Choroid plexus epithelial cell (primary cell): ENCODE measurements at regions not wholly inside any gene's neighbourhood (a gene's known extent, or its start where the extent isn't known, plus 50 kb on each side); places are given as distances from the start of the nearest gene placed in this dataset.

Experiments used
- DNase-seq: peaks from one replicate; pipeline ENCODE4 v3.0.0-alpha.2; 2010; ENCODE audit warnings: low read depth
- H3K4me3 ChIP-seq: 2 replicates; pipeline ENCODE4 v1.5.1; 2011; ENCODE audit warnings: low read depth, mild to moderate bottlenecking, control low read depth, low read length, moderate library complexity
- CTCF ChIP-seq: conservative IDR thresholded peaks from 2 replicates; pipeline ENCODE4 v1.5.1; 2011; ENCODE audit warnings: low read depth, mild to moderate bottlenecking, control low read depth, inconsistent platforms, low read length, moderate library complexity

- TF ChIP-seq CTCF: no peak
- H3K4me3 ChIP-seq: no peak overlapping the region
- no peak for DNase-seq
These were observed 242.5 kb upstream of the JAG1 start for GRCh38 chr20:10916312-10916711.

GRCh38 chr20:10917826-10918225 is 244.0 kb upstream of the JAG1 start:
- no peak for DNase-seq
- H3K4me3 ChIP-seq: no peak overlapping the region
- no peak for TF ChIP-seq CTCF

- TF ChIP-seq CTCF: no peak
- no peak overlapping the region for H3K4me3 ChIP-seq
- peak; percentile 36 for DNase-seq
These were observed 245.8 kb upstream of the JAG1 start for GRCh38 chr20:10919396-10920140.

GRCh38 chr20:10920396-10920795 is 246.6 kb upstream of the JAG1 start:
- H3K4me3 ChIP-seq: no peak overlapping the region
- no peak for TF ChIP-seq CTCF
- no peak for DNase-seq

- DNase-seq: no peak
- H3K4me3 ChIP-seq: no peak overlapping the region
- TF ChIP-seq CTCF: no peak
These were observed 247.8 kb upstream of the JAG1 start for GRCh38 chr20:10921491-10922010.

GRCh38 chr20:10922506-10922905 is 248.7 kb upstream of the JAG1 start:
- TF ChIP-seq CTCF: no peak
- no peak for DNase-seq
- no peak overlapping the region for H3K4me3 ChIP-seq

- peak; percentile 94 for DNase-seq
- no peak for TF ChIP-seq CTCF
- H3K4me3 ChIP-seq: no peak overlapping the region
These were observed 249.1 kb upstream of the JAG1 start for GRCh38 chr20:10922941-10923340.
